MM.1S (cell line): ENCODE measurements at regions not wholly inside any gene's neighbourhood (a gene's known extent, or its start where the extent isn't known, plus 50 kb on each side); places are given as distances from the start of the nearest gene placed in this dataset.

Experiments
- DNase-seq: peaks from one replicate; pipeline ENCODE4 v3.0.0-alpha.2; 2015
- H2AFZ ChIP-seq: fragments of 300-600 bp; sonication (generic); 2 replicates; pipeline ENCODE4 v1.6.0; 2016; ENCODE audit warnings: antibody characterized with exemption, low read length
- H3F3A ChIP-seq: fragments of 300-600 bp; sonication (generic); 2 replicates; pipeline ENCODE4 v1.6.1; 2016; ENCODE audit warnings: mild to moderate bottlenecking, antibody characterized with exemption, low read length, moderate library complexity, mixed read lengths; ENCODE audit not compliant: insufficient read depth
- H3K27ac ChIP-seq: fragments of 300-600 bp; sonication (generic); 2 replicates; pipeline ENCODE4 v1.5.1; 2016; ENCODE audit warnings: mild to moderate bottlenecking, low read length
- H3K27me3 ChIP-seq: fragments of 300-600 bp; sonication (generic); replicated peaks from 2 replicates; pipeline ENCODE4 v1.6.0; 2016; ENCODE audit warnings: low read length; ENCODE audit not compliant: insufficient read depth
- H3K36me3 ChIP-seq: fragments of 300-600 bp; sonication (generic); replicated peaks from 2 replicates; pipeline ENCODE4 v1.6.1; 2016; ENCODE audit warnings: mild to moderate bottlenecking, low read length, mixed read lengths; ENCODE audit not compliant: insufficient read depth
- H3K4me1 ChIP-seq: fragments of 300-600 bp; sonication (generic); 2 replicates; pipeline ENCODE4 v1.6.1; 2016; ENCODE audit warnings: low read length, mixed read lengths
- H3K4me2 ChIP-seq: fragments of 300-600 bp; sonication (generic); 2 replicates; pipeline ENCODE4 v1.6.0; 2016; ENCODE audit warnings: low read depth, low read length
- H3K4me3 ChIP-seq: fragments of 300-600 bp; sonication (generic); 2 replicates; pipeline ENCODE4 v1.5.1; 2016; ENCODE audit warnings: low read length, mixed read lengths
- H3K79me2 ChIP-seq: fragments of 300-600 bp; sonication (generic); 2 replicates; pipeline ENCODE4 v1.6.1; 2016; ENCODE audit warnings: mixed run types, low read length, mixed read lengths
- H3K9ac ChIP-seq: fragments of 300-600 bp; sonication (generic); 2 replicates; pipeline ENCODE4 v1.6.1; 2016; ENCODE audit warnings: low read length, mixed read lengths
- H3K9me2 ChIP-seq: fragments of 300-600 bp; sonication (generic); replicated peaks from 2 replicates; pipeline ENCODE4 v1.6.1; 2016; ENCODE audit warnings: mild to moderate bottlenecking, low read length, mixed read lengths; ENCODE audit not compliant: insufficient read depth
- H3K9me3 ChIP-seq: fragments of 300-600 bp; sonication (generic); replicated peaks from 2 replicates; pipeline ENCODE4 v1.6.1; 2016; ENCODE audit warnings: mild to moderate bottlenecking, low read length, mixed read lengths; ENCODE audit not compliant: insufficient read depth
- H4K20me1 ChIP-seq: fragments of 300-600 bp; sonication (generic); 2 replicates; pipeline ENCODE4 v1.6.1; 2016; ENCODE audit warnings: mild to moderate bottlenecking, low read length, moderate library complexity, mixed read lengths; ENCODE audit not compliant: insufficient read depth
- EZH2 ChIP-seq: fragments of 300-600 bp; sonication (generic); optimal IDR thresholded peaks from 2 replicates; pipeline ENCODE3; 2017; ENCODE audit warnings: low read depth, mild to moderate bottlenecking, antibody characterized with exemption, low read length, mixed read lengths
- EZH2phosphoT487 ChIP-seq: fragments of 300-600 bp; sonication (generic); IDR thresholded peaks from 2 replicates; pipeline ENCODE4 v1.6.1; 2018; ENCODE audit warnings: antibody characterized with exemption, low read length
- TF ChIP-seq, protein P1 (sequence below): fragments of 300-600 bp; sonication (generic); IDR thresholded peaks from 2 replicates; pipeline ENCODE4 v1.5.1; 2016; ENCODE audit warnings: antibody characterized with exemption, low read length, mixed read lengths

DNA sequence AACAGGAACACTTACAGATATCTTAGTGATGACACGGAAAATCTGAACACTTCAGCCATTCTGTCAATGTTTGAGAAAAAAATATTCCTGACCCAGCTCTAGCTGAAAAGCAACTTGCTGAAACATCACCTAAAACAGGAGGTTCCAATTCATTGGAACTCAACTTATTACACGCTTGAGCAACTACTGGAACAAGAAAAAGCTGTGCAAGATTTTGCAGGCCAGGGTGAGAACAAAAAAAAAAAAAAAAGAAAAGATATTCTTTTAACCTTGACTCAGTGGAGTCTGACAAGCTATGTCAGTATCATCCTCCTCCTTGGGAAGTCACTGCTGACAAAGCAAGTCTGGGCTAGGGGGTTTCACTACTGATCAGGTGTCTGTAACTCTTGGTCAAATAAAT is 351.0 kb downstream of the SS18 start:
- Histone ChIP-seq H3K9me2 (no peaks in the 10 kb centered on the region), H3K27ac (no peak overlapping the region), H3K4me1 (no peaks in the 10 kb centered on the region), H3K9me3 (no peaks in the 10 kb centered on the region), H3K4me3 (no peak overlapping the region), H3K9ac (no peak overlapping the region), H3K4me2 (no peak overlapping the region), H3K36me3 (no peaks in the 10 kb centered on the region), H3F3A (no peaks in the 10 kb centered on the region), H2AFZ (no peak overlapping the region), H3K79me2 (no peaks in the 10 kb centered on the region), H4K20me1 (no peaks in the 10 kb centered on the region), H3K27me3 (no peaks in the 10 kb centered on the region)
- no peak for DNase-seq
- no peak for TF ChIP-seq EZH2phosphoT487
- TF ChIP-seq, protein P1, sequence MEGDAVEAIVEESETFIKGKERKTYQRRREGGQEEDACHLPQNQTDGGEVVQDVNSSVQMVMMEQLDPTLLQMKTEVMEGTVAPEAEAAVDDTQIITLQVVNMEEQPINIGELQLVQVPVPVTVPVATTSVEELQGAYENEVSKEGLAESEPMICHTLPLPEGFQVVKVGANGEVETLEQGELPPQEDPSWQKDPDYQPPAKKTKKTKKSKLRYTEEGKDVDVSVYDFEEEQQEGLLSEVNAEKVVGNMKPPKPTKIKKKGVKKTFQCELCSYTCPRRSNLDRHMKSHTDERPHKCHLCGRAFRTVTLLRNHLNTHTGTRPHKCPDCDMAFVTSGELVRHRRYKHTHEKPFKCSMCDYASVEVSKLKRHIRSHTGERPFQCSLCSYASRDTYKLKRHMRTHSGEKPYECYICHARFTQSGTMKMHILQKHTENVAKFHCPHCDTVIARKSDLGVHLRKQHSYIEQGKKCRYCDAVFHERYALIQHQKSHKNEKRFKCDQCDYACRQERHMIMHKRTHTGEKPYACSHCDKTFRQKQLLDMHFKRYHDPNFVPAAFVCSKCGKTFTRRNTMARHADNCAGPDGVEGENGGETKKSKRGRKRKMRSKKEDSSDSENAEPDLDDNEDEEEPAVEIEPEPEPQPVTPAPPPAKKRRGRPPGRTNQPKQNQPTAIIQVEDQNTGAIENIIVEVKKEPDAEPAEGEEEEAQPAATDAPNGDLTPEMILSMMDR = no peak
- no peak for TF ChIP-seq EZH2

DNA sequence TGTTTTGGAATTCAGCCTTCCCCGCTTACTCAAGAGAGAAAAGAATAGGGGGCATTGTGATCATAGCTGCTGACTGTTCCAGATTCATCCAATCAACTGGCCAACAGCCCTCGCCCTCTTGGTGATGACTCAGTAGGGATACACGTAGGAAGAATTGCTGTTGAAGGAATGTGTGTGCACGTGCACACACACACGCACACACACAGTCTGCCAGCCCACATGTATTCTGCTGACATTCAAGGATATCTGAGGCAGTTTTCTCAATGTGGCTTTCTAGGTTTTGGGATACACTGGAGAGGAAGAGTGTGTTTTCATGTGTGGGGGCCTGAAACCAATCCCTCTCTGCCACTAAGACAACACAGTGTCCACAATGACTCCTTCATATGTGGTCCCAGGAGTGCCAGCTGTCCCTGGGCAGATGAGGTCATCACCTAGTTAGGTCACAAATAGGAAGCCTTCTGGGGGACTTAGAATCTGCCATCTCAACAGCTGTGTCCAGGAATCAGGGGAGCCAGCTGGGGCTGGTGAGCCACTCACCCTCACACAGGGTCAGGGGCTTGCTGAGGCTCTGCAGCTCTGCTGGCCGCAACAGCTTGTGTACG is 352.6 kb downstream of the SS18 start:
- no peaks in the 10 kb centered on the region for H3K9me3 ChIP-seq
- H3K4me2 ChIP-seq = no peak overlapping the region
- no peaks in the 10 kb centered on the region for H3K9me2 ChIP-seq
- TF ChIP-seq EZH2 (no peak), EZH2phosphoT487 (no peak)
- TF ChIP-seq, protein P1 = no peak
- DNase-seq = no peak
- H3K27me3 ChIP-seq = no peaks in the 10 kb centered on the region
- no peaks in the 10 kb centered on the region for H3K36me3 ChIP-seq
- H3K4me1 ChIP-seq = no peaks in the 10 kb centered on the region
- H2AFZ ChIP-seq = no peak overlapping the region
- no peak overlapping the region for H3K4me3 ChIP-seq
- no peak overlapping the region for H3K9ac ChIP-seq
- H3K27ac ChIP-seq = no peak overlapping the region
- H3F3A ChIP-seq = no peaks in the 10 kb centered on the region
- H4K20me1 ChIP-seq = no peaks in the 10 kb centered on the region
- no peaks in the 10 kb centered on the region for H3K79me2 ChIP-seq

DNA sequence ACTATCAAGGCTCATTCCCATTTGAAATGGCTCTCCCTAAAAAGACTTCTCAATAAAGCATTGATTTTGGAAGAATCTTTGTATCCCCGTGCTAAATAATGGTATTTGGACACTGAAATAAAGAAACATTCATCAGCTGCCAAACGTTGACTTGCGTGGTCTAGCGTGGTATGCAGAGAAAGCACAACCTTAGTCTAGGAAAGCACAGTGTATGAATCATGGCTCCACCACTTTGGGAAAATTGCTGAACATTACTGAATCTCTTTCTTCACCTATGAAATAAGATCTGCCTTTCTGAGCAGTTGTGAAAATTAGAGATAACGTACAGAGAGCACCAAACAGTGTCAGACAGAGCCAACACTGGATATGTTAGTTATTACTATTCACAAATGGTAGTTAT is 353.9 kb downstream of the SS18 start:
- Histone ChIP-seq H3K27me3 (no peaks in the 10 kb centered on the region), H3K79me2 (no peaks in the 10 kb centered on the region), H3K4me3 (no peak overlapping the region), H3K9ac (no peak overlapping the region), H3F3A (no peaks in the 10 kb centered on the region), H3K9me3 (no peaks in the 10 kb centered on the region), H3K9me2 (no peaks in the 10 kb centered on the region), H3K36me3 (no peaks in the 10 kb centered on the region), H4K20me1 (no peaks in the 10 kb centered on the region), H3K4me2 (no peak overlapping the region), H3K4me1 (no peaks in the 10 kb centered on the region), H2AFZ (no peak overlapping the region), H3K27ac (no peak overlapping the region)
- no peak for DNase-seq
- TF ChIP-seq EZH2phosphoT487 (no peak), EZH2 (no peak)
- TF ChIP-seq, protein P1 = no peak
